Left cardiac atrium (tissue), 4 donors: ENCODE measurements at regions not wholly inside any gene's neighbourhood (a gene's known extent, or its start where the extent isn't known, plus 50 kb on each side); places are given as distances from the start of the nearest gene placed in this dataset.
"Not testable (repeated sequence)": the region's sequence is repeated elsewhere in the genome, so short reads cannot be mapped to it uniquely, and the experiment has no call there.

Experiments
- ATAC-seq, 2 donors: fragments of 200-7000 bp; cut with Tn5 transposase; one replicate each; pipeline ENCODE4 v1.9.1; 2020; ENCODE audit warnings: mild to moderate bottlenecking in 2 of 2, moderate library complexity in 2 of 2
- DNase-seq: peaks from one replicate; pipeline ENCODE4 v3.0.0-alpha.2; 2020
- intact Hi-C, 2 donors: fragments of 100-400 bp; cut with DNase I; formaldehyde crosslinking; loops; one replicate each; pipeline versions ENCODE4 v1.14.1 to v1.15.1; 2022 to 2023
- donor health status: DM: no; HTN: yes; CAD: no.
- donor health status: DM: no; HTN: yes; CAD: no; lungs with severe emphysema.
- donor health status: DM: yes; HTN: yes; CAD: no.
- donor health status: Dilated cardiomyopathy.

GRCh38 chr2:180927030-180927686 lies 53.2 kb upstream of the UBE2E3 start:
- intact Hi-C loops = no loop called here
- ATAC-seq = no peak
- DNase-seq = no peak

GRCh38 chr2:180925700-180926099 lies 54.7 kb upstream of the UBE2E3 start:
- intact Hi-C loops = no loop called here
- no peak for DNase-seq
- ATAC-seq = no peak

- DNase-seq = no peak
- intact Hi-C loops = no loop called here
- ATAC-seq = no peak
These were observed 56.3 kb upstream of the UBE2E3 start for GRCh38 chr2:180924063-180924462.

- no peak for DNase-seq
- intact Hi-C loops = no loop called here
- no peak for ATAC-seq
These were observed 69.4 kb upstream of the UBE2E3 start for GRCh38 chr2:180910831-180911665.

- no peak for DNase-seq
- no peak for ATAC-seq
- intact Hi-C loops = no loop called here
These were observed 72.7 kb upstream of the UBE2E3 start for GRCh38 chr2:180907731-180908130.

GRCh38 chr2:180905461-180905860 lies 74.9 kb upstream of the UBE2E3 start:
- ATAC-seq = no peak
- DNase-seq = no peak
- intact Hi-C loops = no loop called here

GRCh38 chr2:180905002-180905401 lies 75.4 kb upstream of the UBE2E3 start:
- ATAC-seq (no peak), DNase-seq (no peak)
- intact Hi-C loops = no loop called here

DNA sequence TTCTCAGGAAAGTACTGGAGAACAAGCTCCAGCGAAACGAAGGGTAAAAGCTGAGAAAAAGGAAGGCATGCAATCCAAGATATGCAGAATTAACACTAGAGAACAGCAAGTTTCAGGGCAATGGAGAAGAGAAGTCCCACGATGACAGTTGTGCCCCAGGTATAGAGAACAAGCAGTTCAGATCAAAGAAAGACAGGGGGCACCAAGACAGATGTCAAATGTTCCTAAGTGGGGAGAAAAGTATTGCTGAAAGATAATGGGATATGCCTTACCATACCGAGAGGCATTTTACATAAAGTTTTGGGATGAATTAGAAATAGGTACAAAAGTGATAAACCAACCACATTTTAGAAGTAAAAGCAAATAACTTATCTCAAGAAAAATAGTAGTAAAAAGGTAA lies 79.1 kb upstream of the UBE2E3 start:
- intact Hi-C loops = no loop called here

GRCh38 chr2:180893752-180894151 lies 86.7 kb upstream of the UBE2E3 start:
- ATAC-seq (no peak), DNase-seq (no peak)
- intact Hi-C loops = no loop called here

More for the DNA sequence above, 79.1 kb upstream of the UBE2E3 start:
- ATAC-seq (no peak), DNase-seq (no peak)

DNA sequence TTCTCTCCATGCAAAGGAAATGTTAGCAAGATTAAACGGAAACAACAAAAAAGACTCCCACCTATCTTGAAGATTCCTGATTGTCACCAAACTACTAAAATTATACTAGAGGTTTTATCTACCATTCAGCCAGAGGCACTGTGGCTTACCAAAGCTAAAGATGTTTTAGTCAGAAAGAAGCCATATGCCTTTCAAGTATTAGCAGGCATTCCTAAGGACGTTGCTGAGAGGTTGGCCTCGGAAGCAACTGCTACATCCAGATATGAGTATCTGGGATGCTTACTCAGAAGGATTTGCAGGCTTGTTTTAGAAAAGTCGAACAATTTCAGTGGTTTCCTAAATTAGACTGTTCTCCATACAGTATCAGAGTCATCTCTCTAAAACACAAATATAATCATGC lies 88.3 kb upstream of the UBE2E3 start:
- intact Hi-C loops = no loop called here
- DNase-seq (no peak), ATAC-seq (no peak)

DNA sequence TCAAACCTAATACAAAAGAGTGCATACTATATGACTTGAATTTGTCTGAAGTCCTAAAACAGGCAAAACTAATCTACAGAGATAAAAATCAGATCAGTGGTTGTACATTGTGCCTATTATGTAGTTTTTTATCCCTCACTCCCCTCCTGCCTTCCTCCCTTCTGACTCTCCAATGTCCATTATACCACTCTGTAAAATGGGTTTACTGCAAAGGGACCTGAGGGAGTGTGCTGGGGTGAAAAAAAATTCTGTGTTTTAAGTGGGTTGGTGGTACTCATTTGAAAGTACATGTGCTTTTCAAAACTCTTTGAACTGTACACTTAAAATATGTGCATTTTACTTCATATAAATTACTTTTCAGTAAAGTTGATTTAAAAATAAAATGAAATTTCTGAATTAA lies 89.0 kb upstream of the UBE2E3 start:
- no peak for ATAC-seq
- no peak for DNase-seq
- intact Hi-C loops = no loop called here

DNA sequence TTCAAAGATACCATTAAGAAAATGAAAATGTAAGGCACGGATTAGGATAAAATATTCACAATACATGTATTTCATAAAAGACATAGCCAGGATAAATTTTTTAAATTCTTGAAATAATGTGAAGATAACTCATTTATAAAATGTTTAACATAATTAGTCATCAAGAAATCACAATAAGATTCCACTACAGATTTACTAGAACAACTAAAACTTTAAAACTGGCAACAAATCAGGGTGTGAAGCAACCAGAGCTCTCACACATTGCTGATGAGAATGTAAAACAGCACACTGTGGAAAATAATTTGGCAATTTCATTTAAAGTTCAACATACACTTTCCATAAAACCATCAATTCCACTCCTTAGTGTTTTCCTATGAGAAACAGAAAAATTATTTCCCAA lies 89.6 kb upstream of the UBE2E3 start:
- DNase-seq (no peak), ATAC-seq (no peak)
- intact Hi-C loops = no loop called here

- DNase-seq = no peak
- intact Hi-C loops = no loop called here
- ATAC-seq = no peak
These were observed 97.4 kb upstream of the UBE2E3 start for GRCh38 chr2:180882959-180883358.

- DNase-seq (no peak), ATAC-seq (no peak)
- intact Hi-C loops = no loop called here
These were observed 103.9 kb upstream of the UBE2E3 start for GRCh38 chr2:180876506-180876905.

- intact Hi-C loops = no loop called here
- no peak for DNase-seq
- no peak for ATAC-seq
These were observed 107.2 kb upstream of the UBE2E3 start for GRCh38 chr2:180873219-180873618.

DNA sequence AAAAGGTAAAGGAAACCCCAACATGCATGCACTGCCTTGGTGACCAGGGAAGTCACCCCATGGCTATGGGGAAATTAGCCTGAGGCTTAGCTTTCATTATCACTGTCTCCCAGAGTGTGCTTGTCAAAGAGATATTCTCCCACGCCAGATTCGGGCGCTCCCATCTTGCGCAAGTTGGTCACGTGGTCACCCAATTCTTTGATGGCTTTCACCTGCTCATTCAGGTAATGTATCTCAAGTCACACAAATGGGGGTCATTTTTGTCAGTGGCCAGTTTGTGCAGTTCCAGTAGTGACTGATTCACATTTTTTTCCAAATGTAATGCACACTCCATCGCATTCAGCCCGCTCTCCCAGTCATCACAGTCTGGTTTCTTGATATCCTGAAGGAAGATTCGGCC lies 107.6 kb upstream of the UBE2E3 start:
- DNase-seq, intact Hi-C loops, ATAC-seq: not testable (repeated sequence)

GRCh38 chr2:180872255-180872654 lies 108.2 kb upstream of the UBE2E3 start:
- no peak for ATAC-seq
- no peak for DNase-seq
- intact Hi-C loops = no loop called here

GRCh38 chr2:180871649-180872048 lies 108.8 kb upstream of the UBE2E3 start:
- intact Hi-C loops = no loop called here
- DNase-seq = no peak
- no peak for ATAC-seq

DNA sequence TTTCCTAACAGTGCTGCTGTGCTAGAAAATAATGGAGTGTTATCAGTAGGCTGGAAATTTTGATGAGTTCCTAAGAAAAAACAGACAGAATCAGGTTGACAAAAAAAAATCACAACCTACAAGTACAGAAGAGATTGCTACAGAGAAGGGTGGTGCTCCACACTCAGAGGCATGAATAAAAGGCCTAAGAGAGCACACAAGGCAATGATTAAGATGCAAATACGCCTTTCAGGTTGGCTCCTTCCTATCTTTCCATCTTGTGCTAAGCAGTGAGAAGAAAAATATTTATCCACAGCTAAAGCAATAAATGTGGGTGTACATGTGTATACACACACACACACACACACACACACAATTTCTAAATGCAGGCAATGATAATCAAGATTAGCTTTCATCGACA lies 130.6 kb upstream of the UBE2E3 start:
- ATAC-seq = no peak
- intact Hi-C loops = no loop called here

GRCh38 chr2:180848393-180848792 lies 132.0 kb upstream of the UBE2E3 start:
- intact Hi-C loops = no loop called here
- ATAC-seq = no peak
- no peak for DNase-seq

More for the DNA sequence above, 130.6 kb upstream of the UBE2E3 start:
- DNase-seq = no peak
